GM18861 (cell line): ENCODE measurements at regions not wholly inside any gene's neighbourhood (a gene's known extent, or its start where the extent isn't known, plus 50 kb on each side); places are given as distances from the start of the nearest gene placed in this dataset.

Source experiments
- ATAC-seq: cut with Tn5 transposase; IDR thresholded peaks from one replicate; pipeline ENCODE4 v1.9.1; 2021; ENCODE audit not compliant: unreplicated experiment

DNA sequence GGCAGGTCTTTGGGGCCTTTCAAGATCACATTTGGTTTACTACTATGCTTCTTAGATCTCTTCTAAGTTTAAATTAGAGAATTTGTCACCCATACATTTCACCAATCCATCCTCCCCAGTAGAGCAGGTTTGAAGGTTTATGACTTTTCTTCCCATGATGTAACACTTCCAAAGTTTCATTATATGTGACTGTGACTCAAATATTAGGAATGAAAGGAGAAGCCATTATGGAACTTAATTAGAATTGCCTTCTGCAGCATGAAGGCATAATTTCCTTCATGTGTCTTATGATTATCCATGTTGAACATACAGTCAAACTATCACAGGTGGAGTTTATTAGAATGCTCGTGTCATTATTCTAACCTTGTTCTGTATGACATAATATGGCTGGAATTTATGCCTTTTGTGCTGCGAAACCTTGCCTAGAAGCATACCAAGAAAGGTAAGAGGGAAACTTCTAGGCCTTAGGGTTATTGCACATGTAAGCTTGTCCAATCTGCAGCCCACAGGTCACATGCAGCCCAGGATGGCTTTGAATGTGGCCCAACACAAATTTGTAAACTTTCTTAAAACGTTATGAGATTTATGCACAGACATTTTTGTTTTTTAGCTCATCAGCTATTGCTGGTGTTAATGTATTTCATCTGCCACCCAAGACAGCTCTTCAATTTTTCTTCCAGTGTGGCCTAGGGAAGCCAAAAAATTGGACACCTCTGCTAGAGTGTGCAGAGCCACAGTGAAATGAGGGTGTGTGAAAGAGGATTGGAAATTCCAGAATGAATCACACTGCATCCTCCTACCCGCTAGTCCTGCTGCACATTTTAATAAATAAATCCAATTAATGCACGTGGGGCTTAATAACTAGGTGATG lies 133.6 kb downstream of the TMEM26 start:
- ATAC-seq, result no peak

DNA sequence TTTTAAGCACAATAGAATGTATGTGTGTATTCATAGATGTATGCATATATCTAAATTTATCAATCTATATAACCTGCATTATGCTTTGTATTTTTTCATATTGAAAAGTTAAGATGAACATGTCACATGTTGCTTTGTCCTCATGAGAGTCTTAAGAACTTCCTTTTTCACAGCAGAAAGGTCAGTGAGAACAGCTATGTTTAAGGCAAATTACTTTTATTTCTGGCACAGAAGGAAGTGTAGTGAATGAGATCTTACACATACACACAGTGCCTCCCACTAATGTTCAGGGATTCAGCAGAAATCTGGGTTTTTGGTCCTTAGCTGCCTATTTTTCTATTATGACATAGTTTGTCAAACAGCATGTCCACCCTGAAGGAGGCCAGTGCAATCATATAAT lies 134.8 kb downstream of the TMEM26 start:
- ATAC-seq, result no peak

DNA sequence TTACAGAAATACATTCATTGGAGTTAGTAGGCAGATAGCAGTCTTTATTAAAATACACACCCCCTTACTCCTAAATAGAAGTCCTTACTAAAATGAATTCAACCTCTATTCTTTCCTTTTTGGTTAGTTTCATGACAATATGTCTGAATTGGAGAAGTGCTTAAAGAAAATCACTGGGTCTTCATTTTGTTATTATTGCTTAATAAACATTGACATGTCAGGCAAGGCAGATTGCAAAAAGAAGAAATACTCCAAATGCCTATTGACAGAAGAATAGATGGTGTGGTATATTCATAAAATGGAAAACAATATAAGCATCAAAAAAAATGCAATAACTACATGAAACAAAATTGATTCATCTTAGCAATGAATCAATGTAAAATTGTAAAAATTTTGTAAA lies 135.5 kb downstream of the TMEM26 start:
- no peak for ATAC-seq

DNA sequence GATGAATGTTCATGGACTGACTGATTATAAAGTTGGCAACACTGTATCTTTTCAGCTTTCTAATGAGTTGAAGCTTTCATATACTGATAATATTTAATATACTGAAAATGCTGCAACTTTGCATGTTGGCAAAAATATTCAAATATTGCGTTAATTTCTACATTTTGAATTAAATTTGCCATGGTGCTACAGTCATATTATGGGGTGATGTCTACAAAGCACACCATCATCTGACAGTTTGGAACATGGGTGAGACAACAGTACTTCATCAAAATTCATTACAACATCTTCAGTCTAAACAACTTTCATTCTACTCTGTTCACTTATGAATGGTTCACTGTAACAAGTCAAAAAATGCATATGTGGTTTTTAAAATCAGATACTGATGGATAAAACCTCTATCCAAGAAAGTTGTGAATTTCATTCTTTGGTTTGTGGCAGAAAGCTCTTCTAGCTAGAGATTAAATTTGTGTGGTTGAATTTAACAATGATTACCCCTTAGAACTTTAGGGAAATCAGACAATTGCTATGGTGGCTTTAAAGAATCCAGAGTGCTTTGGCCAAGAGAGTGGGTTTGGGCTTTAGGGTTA lies 136.4 kb downstream of the TMEM26 start:
- ATAC-seq, result no peak

DNA sequence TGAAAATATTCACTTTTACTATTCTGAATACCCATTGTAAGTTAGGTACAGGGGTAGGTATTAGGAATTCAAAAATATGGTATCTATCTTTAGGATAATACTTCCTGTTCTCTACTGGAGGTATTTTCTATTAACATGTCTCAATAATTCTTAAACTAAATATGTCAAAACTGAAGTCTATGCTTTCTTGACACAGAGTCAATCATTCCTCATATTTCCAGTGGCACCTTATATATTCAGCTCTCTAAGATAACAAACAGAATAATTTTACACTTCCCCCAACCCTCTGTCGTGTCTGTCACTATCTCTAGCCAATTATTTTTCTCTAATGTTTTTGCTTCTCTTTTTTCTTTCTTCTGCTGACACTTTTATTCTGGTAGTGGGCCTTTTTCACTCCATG lies 138.9 kb downstream of the TMEM26 start:
- no peak for ATAC-seq

DNA sequence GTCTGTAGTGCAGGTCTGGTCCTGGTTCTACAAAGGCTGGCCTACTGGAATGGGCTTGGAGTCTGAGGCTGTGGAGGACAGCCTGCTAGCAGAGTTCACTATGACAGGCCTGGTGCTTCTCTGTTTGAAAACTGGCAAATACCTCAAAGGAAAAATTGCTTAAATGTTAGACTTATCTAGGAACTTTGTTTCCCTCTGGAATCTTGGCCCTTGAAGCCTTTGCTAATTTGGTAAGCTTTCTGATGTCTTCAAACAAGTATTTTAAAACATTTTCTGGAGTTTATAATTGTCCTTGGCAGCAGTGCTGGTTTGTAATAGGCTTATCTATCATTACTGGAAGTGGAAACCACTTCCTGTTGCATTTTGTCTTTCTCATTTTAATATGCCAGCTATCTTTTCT lies 139.7 kb downstream of the TMEM26 start:
- ATAC-seq, result no peak

DNA sequence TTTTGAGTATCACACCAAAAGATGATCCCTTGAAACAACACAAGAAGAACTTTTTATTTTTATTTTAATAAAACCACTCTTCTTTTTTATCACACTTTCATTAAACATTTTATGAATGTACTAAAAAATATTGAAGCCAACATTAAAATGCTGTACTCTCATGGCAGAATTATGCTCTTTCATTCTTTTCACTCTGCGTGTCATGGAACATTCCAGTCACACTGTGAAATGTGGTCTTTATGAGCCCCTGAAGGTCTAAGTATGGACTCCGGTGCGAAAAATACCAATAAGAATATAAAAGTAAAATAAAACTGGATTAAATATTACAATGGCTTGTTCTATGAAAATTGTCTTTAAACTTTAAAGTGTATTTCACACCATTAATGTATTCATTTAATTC lies 148.4 kb downstream of the TMEM26 start:
- ATAC-seq, result no peak

DNA sequence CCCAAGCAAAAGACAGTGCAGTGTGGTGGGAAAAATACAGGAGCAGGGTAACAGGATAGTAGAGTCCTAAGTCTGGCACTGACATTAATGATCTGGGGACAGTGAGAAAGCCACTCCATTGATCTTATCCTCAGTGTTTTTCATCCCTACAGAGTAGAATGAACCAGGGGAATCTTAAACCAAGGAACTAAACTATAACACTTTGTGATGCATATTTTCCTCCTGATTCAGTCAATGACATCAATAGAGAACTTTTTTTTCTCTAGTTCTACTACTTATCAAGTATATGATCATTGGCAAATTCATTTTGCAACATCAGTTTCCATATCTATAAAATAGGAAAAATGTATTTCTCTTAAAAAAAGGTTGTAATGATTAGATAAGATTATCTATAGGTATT lies 151.1 kb downstream of the TMEM26 start:
- no peak for ATAC-seq

DNA sequence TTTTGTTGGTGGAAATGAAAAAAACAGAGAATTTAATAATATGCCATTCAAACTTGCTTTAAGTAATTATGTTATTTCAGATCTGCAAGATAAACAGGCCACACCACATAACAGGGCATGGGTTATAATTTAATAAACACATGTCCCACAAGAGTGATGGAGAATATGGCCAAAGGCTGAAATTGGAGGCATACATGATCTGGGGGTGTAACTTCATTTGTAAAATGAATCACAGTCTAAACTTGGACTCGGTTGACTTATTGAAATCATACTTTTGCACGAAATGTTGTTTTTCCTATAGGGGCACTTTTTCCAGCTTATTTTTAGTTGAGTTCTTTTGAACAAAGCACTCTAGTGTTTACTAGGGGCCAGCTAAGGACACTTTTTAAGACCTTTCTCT lies 151.6 kb downstream of the TMEM26 start:
- no peak for ATAC-seq

DNA sequence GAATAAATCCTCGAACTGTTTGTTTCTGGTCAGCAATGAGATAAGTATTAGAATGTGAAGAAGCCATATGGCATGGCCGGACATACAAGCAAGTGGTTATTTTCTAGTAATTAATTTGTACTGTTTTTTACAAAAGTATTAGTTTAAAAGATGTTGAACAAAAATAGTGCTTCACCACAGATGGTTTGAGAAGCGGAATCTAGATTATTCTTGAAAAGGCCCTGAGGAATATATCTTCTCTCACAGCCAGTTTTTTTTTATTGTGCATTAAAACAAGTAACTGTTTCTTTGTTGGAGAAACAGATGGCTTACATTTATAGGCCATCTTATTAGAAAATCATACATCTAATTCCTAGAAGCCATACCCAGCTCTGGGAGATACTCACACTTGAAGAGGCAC lies 153.3 kb downstream of the TMEM26 start:
- ATAC-seq, result no peak

DNA sequence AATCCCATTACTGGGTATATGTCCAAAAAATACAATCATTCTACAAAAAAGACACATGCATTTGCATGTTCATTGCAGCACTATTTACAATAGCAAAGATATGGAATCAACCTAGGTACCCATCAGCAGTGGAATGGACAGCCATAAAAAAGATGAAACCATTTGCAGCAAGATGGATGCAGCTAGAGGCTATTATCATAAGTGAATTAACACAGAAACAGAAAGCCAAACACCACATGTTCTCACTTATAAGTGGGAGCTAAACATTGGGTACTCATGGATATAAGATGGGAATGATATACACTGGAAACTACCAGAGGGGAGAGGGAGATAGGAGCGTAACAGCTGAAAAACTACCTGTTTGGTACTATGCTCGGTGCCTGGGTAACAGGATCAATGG lies 154.0 kb downstream of the TMEM26 start:
- no peak for ATAC-seq

DNA sequence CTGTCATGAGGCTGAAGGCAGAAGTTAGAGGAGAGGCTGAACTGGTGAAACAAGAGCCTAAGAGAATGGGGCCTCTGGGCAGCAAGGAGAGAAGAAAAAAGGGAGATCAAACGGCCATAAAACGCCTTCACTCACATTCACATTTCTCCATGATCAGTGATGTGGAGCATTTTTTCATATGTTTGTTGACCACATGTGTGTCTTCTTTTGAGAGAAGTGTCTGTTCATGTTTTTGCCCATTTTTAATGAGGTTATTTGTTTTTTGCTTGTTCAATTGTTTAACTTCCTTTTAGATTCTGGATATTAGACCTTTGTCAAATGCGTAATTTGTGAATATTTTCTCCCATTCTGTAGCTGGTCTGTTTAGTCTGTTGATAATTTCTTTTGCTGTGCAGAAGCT lies 155.0 kb downstream of the TMEM26 start:
- ATAC-seq, result no peak

DNA sequence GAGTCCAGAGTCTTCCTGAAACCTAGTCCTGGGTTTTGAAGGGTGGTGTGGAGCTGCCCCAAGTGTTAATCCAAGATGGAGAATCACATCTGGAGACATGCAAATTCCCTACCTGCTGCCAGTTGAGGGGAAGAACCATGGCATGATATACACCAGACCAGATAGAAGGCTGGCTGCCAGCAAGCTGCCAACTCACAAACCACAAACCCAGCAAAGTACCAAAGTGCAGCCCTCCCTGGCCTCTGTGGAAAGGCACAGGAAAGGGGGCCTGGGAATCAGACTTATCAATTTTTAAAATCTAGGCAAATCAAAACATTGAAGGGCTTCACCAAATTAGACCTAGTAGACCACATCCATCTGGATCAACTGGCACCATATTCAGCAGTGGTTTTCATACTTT lies 157.0 kb downstream of the TMEM26 start:
- no peak for ATAC-seq

DNA sequence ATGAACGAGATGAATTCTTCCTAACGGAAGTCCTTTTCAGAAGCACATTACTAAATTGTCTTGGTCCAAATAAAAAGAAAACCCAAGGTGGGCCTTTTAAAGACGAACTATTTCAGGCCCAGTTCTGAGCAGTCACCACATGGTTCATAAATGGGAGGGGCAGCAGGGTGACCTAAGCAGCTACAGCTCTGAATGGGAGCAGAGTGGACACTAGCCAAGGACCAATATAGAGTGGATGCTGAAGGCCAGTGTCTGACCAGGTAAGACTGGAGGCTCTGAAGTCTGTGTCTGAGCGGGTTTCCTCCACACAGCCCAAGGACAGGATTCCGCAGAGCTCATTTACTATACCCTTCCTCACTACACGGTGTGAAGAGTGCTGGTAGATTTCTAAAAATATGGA lies 159.1 kb downstream of the TMEM26 start:
- no peak for ATAC-seq

DNA sequence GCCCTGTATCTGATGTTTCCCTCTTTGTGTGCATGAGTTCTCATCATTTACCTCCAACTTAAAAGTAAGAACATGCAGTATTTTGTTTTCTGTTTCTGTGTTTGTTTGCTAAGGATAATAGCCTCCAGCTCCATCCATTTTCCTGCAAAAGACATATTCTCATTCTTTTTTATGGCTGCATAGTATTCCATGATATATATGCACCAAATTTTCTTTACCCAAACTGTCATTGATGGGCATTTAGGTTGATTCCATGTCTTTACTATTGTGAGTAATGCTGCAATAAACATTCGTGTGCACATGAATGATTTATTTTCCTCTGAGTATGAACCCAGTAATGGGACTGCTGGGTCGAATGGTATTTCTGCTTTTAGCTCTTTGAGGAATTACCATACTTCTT lies 163.4 kb downstream of the TMEM26 start:
- ATAC-seq, result no peak

DNA sequence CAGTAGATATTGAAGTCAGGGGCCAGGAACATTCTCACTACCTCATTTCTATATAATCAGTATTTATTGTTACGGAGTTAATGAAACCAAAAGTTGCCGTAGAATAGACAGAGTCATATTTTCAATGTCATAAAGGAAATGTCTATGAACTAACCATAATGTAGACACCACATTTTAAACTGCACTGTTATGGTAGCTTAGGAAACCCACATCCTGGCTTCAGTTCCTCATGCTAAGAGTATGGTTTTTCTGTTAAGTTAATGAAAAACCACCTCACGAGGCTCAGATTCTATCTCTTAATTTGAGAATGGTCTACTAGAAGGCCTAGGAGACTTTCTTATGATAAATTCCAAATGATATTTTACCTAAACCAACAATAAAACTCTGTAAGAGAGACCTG lies 166.5 kb downstream of the TMEM26 start:
- peak; percentile 100 for ATAC-seq

DNA sequence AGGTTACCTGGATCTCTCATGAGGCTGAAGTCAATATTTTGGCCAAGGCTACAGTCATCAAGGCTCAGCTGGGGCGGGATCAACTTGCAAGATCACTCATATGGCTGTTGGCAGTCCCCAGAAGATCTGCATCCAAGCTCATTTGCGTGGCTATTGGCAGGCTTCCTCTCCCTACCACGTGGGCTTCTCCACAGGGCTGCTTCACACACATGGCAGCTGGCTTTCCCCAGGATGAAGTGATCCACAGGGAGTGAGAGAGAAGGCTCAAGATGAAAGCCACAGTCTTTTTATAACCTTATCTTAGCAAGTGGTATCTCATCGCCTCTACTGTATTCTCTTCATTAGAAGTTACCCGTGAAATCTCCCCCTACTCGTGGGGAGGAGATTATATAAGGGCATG lies 167.4 kb downstream of the TMEM26 start:
- ATAC-seq, result no peak

DNA sequence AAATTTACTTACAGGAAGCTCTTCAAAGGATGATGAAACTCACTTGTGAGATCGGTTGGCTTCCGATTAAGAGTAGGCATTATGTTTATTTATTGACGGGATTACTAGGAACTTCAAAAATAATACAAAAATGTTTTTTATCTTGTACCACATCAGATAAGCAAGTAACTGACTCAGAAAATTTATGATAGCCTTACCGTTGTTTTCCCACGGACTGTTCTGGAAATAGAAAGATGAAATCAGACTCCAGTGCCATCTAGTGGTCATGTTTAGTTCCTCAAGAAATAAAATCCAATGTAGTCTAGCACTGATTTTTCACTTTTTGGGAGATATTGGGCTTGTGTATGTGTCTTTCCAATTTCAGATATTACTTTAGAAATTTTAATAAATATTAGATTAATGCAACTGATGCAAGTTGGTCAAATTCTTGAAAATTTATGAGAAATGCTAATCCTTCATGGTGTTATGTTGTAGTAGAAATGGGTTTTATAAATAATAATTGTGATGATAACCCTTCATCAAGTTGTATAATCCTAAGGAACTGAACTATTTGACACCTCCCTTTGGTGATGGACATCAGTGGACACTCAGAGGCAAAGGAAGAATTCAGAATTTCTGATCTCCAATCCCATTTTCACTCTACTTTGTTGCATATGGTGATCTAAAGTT lies 168.8 kb downstream of the TMEM26 start:
- no peak for ATAC-seq

DNA sequence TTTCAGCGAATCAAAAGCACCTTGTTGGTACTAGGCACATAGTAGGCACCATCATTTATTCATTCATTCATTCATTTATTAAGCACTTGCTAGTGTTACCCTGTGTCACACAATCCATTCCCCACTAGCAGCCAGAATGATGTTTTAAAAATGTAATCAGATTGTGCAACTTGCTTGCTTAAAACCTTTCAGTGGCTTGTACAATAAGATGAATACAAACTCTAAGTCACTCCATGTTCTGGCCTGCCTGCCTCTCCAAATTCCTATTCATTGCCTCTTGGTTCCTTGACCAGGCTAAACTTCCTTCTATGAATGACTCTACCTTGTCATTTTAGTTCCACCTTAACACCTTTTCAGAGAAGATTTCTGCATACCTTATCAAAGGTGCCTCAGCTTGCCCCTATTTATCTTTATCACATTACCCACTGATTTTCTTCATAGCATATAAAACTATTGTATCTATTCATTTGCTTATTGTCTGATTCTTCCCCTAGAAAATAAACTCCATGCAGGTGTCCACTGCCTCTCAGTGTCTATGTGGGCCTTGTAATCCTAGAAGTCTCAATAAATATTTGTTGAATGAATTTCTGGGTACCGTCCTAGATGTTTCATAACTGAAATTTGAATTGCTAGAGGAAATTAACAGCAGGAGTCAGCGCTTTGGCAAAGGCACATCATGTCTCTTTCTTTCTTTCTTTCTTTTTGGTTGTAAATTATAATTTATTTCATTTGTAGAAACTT lies 169.5 kb downstream of the TMEM26 start:
- ATAC-seq, result no peak

DNA sequence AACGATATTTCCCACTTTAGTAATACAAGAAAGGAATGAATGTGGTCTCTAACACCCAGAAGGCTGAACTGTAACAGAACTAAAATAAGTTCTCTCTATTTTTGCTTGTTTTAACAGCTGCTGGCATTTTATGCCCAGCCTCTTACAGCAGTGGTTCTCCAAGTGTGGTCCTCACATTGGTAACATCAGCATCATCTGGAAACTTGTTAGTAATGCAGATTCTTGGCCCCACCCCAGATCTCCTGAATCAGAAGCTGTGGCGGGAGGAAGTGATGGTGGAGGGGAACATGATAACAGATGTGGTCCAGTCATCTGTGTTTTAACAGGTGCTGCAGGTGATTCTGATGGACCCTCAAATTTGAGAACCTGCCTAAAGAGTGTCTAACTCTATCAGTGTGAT lies 170.1 kb downstream of the TMEM26 start:
- no peak for ATAC-seq

DNA sequence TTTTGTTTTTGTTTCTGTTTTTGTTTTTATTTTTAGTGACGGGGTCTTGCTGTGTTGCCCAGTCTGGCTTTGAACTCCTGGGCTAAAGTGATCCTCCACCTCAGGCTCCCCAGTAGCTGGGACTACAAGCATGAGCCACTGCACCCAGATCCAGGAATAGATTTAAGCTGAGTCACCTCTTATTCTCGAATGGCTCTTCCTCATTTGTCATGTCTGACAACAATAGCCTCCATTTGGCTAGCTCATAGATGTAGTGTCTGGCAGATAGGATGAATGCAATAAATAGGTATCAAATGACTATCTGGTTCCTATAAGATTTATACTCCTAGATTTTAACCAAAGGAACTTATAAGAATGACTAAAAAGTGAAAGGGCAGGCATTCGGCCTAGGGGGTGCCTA lies 172.9 kb downstream of the TMEM26 start:
- ATAC-seq, result no peak

DNA sequence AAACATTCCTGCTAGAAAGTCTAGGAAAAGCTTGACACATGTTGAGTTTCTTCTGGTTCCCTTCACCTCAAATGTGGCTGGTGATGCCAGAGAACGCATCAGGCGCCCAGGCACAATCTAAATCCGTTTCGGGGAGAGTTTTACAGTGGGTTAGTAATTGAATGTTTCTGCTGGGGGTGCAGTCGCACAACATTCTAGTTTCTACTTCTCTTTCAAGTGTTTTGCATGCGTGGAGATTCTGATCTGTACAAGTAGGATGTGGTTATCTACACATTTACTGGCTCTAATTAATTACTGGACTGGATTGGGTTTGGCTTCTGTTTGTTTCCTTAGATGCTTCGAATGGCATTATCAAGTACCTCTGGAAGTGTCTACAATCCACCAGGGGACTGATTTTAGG lies 173.8 kb downstream of the TMEM26 start:
- peak; percentile 92 for ATAC-seq
